NB4 (cell line): ENCODE measurements at regions not wholly inside any gene's neighbourhood (a gene's known extent, or its start where the extent isn't known, plus 50 kb on each side); places are given as distances from the start of the nearest gene placed in this dataset.

Experiments used
- CTCF ChIP-seq: IDR thresholded peaks from one replicate; pipeline ENCODE4 v1.5.1; 2012; ENCODE audit warnings: low read depth, low read length
- POLR2A ChIP-seq: IDR thresholded peaks from 2 replicates; pipeline ENCODE4 v1.6.1; 2011; ENCODE audit warnings: mild to moderate bottlenecking; ENCODE audit not compliant: insufficient read length; ENCODE audit errors: extremely low read depth
- TF ChIP-seq, protein P1 (sequence below): IDR thresholded peaks from 2 replicates; pipeline ENCODE4 v1.6.1; 2011; ENCODE audit warnings: low read depth, low read length

DNA sequence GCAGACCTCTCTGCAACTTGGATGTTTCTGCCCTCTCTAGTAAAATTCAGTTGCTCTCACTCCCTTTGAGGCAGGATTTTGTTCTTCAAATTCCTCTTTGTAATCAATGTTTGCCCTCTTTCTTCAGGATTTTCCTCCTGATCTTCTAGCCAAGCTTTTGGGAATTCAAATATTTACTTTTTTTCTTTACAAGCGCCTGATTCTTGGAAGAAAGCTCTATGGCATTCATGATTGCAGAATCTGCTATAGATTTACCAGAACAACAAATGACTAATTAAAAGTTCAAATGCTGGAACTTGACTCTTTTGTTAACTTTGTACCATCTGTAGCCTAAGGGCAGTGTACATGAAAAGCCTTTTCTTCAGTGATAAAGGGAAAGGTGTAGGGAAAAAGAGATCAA lies 63.7 kb upstream of the SHISA6 start:
- no peak for TF ChIP-seq CTCF
- no peak for TF ChIP-seq POLR2A
- TF ChIP-seq, protein P1, sequence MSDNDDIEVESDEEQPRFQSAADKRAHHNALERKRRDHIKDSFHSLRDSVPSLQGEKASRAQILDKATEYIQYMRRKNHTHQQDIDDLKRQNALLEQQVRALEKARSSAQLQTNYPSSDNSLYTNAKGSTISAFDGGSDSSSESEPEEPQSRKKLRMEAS = no peak
